ENCODE measurements at regions not wholly inside any gene's neighbourhood (a gene's known extent, or its start where the extent isn't known, plus 50 kb on each side); places are given as distances from the start of the nearest gene placed in this dataset.

DNA sequence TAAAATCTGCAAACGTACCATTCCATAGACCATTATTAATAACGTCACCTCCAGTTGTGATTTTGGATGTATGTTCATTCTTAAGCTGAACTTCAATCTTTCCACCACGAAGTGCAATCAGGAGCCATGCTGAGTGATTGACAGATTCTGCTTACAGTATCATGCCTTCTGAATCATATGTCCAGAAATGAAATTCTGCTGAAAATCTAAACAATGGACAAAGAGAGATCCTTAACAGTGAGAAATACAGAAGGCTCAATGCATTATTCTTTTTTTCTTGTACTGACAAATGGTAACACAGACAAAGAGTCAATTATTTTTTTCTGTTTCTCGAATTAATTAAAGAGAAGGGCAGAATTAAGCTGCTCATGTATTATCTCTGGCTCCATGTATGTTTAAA is 1114.5 kb downstream of the EPHA3 start:
- no peak for FAIRE-seq

DNA sequence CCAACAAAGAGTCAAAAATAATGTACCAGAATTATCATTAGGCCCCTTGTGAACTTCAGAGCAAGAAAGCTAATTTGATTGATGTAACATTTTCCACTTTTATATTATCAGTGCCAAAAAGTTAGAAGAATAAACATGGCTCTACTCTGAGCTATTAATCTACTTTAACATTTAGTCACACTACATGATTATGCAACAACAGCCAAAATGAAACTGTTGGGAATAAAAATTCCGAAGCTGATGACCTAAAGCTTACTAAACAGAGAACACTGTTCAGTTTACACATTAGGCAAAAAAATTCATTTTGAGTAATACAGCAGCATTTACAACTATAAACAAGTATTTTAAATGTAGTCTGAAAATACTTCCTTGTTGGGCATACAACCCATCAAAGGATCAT is 1134.1 kb downstream of the EPHA3 start:
- DNase-seq (ENCODE audit: insufficient read length, low spot score) (no peak), FAIRE-seq (no peak)
- TF ChIP-seq, protein P1, sequence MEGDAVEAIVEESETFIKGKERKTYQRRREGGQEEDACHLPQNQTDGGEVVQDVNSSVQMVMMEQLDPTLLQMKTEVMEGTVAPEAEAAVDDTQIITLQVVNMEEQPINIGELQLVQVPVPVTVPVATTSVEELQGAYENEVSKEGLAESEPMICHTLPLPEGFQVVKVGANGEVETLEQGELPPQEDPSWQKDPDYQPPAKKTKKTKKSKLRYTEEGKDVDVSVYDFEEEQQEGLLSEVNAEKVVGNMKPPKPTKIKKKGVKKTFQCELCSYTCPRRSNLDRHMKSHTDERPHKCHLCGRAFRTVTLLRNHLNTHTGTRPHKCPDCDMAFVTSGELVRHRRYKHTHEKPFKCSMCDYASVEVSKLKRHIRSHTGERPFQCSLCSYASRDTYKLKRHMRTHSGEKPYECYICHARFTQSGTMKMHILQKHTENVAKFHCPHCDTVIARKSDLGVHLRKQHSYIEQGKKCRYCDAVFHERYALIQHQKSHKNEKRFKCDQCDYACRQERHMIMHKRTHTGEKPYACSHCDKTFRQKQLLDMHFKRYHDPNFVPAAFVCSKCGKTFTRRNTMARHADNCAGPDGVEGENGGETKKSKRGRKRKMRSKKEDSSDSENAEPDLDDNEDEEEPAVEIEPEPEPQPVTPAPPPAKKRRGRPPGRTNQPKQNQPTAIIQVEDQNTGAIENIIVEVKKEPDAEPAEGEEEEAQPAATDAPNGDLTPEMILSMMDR (IDR thresholded peaks at IDR 0.05; ENCODE audit: insufficient read depth, missing control alignments) = no peak

More for the DNA sequence above, 1114.5 kb downstream of the EPHA3 start:
- no peak for DNase-seq (ENCODE audit: insufficient read length, low spot score)
- TF ChIP-seq, protein P1 (IDR thresholded peaks at IDR 0.05; ENCODE audit: insufficient read depth, missing control alignments) = no peak

DNA sequence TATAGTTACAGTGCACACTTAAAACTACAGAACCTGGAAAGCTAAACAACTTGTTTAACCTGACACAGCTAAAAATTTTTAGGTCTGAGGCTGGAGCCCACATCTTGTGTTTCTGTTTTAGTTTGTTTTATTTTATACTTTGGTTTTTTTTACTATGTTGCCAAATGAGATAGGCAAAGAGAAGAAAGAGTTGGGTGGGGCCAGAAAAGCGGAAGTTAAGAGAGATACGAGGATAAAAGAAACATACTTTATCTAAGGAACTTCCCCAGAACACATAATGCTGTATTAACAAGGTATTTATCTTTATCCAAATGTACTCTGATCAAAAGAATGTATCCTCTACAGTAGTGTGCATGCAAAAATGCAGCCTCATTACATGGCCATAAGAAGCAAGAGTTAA is 1145.7 kb downstream of the EPHA3 start:
- DNase-seq (ENCODE audit: insufficient read length, low spot score) = no peak
- no peak for FAIRE-seq
- TF ChIP-seq, protein P1 (IDR thresholded peaks at IDR 0.05; ENCODE audit: insufficient read depth, missing control alignments) = no peak

DNA sequence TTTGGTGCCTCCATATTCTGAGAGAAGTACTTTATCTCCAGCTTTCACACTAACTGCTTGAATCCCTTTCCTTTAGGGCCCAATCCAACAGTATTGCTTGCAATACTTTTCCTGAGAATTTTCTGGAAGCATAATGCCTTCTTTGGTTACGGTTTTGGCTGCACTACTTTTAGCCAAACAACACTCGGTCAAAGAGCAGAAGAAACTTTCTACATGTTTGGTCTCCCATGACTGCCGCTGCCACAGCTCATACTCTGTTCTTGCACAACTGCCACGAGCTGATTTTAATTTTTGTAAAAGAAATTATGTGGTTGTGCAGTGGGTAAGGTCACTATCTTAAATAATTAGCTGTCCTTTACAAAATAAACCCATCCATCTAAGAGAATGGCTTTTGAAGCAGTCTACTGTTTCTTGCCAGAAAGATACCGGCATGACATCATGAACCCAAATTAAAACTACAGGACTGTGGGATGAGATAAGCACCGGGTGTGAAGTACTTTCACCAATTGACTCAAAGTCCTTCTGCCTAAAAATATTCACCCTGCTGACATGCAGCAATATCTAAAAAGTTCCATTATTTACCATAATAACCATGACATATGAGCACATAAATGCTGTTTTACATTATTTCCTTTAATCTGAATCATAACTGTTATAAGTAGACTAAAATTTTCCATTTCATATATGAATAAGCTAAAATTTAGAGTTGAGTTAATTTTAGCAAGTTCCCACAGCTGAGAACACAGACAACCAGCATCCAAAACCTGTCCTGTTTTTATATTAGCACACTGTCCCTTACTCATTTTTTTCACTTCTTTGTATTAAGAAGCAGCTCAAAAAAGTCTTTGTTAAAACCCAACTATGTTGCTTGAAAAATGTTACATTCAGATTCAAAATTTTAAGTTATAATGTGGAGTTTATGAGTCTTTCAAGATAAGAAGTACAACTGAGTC is 1154.3 kb downstream of the EPHA3 start:
- TF ChIP-seq, protein P1 (IDR thresholded peaks at IDR 0.05; ENCODE audit: insufficient read depth, missing control alignments) = no peak
- FAIRE-seq = no peak
- DNase-seq (ENCODE audit: insufficient read length, low spot score) = no peak

Measured in D721Med (cell line).